ENCODE measurements at regions not wholly inside any gene's neighbourhood (a gene's known extent, or its start where the extent isn't known, plus 50 kb on each side); places are given as distances from the start of the nearest gene placed in this dataset.
A peak's percentile ranks its signal among the peaks of the same experiment; 100 is the strongest.

DNA sequence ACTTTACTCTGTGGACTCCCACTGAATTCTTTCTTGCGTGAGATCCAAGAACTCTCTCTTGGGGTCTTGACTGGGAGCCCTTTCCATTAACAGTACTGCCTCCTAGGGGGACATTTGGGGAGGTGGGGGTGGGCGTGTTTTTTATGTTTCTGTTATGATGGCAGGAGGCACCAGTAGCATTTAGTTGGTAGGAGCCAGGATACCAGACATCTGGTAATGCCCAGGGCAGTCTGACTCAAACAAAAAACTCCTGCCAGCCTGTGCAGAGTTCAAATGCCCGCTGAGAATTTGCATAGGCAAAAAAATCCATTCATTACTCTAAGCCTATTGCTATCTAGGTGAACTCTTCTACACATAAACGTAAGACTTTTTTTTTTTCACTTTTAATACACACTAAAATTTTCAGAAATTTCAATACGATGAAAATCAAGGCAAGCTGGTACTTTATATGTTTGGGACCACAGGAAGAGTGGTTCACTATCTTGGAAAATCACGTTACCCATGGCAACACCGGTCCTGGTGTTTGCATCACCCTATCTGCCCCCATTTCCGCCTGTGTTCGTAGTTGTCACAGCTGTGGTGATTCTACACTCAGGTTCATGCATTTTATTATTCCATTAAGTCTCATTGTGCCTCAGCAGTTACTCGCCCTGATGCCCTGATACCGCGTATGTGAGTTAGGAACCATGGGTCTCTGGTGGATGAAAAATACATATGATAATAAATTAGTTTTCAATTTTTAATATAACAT lies 121.1 kb upstream of the XYLT1 start:
- no peak for DNase-seq (ENCODE audit: low read depth)

- DNase-seq (ENCODE audit: low read depth), result peak; percentile 50
These were observed 120.2 kb upstream of the XYLT1 start for GRCh38 chr16:17590711-17591654.

- no peak for DNase-seq (ENCODE audit: low read depth)
These were observed 119.1 kb upstream of the XYLT1 start for GRCh38 chr16:17589898-17590297.

DNA sequence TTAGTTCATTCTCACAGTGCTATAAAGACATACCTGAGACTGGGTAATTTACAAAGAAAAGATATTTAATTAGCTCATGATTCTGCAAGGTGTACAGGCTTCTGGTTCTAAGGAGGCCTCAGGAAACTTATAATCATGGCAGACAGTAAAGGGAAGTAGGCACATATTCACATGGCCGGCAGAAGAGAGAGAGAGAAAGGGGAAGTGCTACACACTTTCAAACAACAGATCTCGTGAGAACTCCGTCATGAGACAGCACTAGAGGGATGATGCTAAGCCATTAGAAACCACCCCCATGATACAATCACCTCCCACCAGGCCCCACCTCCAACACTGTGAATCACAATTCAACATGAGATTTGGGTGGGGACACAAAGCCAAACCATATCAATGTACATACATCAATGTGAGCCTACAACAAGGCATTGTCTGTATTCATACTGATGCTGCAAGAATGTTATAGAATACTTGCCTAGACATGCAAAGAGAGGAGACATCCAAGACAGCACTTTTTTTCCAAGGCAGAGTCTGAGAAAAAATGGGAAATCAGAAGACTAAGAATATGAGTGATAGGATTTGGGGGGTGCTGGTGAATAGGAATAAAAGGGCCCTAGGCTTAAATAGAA lies 114.8 kb upstream of the XYLT1 start:
- no peak for DNase-seq (ENCODE audit: low read depth)

DNA sequence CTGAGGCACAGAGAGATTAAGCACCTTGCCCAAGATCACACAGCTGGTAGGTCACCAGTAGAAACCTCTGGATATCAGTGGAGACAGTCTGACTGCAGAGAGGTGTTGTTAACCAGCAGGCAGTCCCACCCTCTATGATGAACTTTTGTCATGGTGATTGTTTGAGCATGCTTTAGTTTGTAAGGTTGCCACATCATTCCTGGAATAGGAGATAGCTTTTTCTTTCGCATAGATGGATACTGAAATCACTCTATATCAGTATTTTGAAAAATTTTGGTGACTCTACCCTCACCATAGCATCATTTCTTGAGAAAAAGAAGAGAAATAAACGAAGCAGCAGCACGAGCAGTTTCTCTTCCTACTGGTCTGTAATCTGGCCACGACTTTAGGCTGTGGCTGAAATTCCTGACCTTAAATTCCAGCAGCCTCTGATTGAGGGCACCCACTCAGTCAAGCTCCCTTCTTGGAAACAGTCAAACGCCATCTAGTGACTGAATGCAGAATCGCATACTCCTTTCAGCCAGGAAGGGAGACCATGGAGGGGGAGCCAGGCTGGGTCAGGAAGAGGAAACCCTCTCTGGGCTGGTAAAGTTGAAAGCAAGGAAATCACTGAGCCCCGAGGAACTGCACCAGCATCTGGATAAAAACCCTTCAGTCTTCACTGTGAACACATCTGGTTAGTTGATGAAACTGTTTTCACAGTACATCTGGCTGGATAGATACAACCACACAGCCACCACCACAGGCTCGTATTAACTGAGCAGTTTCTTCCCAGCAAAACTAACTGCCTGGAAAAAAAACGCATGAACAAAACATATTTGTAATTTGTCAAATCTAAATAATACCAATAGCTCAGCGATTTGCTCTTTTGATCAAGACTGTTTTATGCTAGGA lies 108.5 kb upstream of the XYLT1 start:
- peak; percentile 30 for DNase-seq (ENCODE audit: low read depth)

DNA sequence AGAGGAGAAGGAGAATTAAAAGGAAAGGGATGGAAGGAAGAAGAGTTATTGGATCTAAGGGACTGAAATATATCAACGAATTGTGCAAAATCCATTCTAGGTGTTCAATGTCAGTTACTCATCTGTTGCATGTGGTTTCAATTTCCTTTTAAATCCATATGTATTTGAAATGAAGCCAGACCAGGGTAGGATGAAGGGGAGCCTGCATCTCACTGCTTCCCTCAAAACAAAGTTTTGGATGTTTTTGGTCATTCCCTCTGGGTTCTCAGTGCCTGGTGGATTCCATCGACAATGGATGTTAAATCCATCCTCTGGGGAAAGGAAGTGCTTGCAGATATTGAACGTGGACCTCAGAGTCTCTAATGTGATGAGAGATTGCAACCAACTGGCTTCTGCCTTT lies 103.5 kb upstream of the XYLT1 start:
- DNase-seq (ENCODE audit: low read depth), result no peak

DNA sequence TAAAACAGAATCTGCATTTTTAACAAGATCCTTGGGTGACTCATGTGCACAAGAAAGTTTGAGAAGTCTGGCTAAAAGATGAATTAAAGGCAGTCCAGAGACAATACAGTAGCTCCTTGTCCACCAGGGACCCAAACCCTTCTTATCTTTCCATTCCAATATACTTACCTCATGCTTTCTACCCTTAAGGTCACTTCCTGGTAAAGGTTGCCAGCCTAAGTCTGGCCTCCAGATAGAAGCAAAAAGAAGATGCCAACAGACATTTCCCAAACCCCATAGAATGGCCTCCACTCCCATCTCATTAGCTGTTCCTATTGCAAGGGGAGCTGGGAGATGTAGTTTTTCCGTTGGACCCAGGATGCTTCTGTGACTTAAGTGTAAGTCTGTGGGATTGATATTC lies 101.4 kb upstream of the XYLT1 start:
- no peak for DNase-seq (ENCODE audit: low read depth)

GRCh38 chr16:17571499-17572093 lies 100.8 kb upstream of the XYLT1 start:
- DNase-seq (ENCODE audit: low read depth), result no peak

DNA sequence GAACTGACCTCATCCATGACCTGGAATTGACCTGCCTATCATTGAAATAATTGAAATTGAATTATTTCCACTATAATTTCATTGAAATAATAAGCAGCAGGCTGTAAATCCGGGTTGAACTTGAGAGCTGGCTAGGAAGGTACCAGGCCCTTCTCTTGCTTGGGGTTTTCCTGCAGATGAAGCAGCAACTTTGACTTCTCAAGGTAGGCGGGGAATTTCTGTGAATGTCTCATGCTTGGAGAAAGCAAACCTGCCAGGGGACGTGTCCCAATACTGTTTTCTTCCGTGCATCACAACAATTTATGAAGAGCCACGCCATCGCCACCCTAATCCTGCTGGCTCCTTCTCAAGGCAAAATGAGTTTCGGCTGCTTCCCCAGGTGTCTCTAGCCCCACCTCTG lies 97.5 kb upstream of the XYLT1 start:
- no peak for DNase-seq (ENCODE audit: low read depth)

GRCh38 chr16:17567455-17567854 lies 96.7 kb upstream of the XYLT1 start:
- no peak for DNase-seq (ENCODE audit: low read depth)

- no peak for DNase-seq (ENCODE audit: low read depth)
These were observed 96.1 kb upstream of the XYLT1 start for GRCh38 chr16:17566656-17567450.

- DNase-seq (ENCODE audit: low read depth), result no peak
These were observed 95.3 kb upstream of the XYLT1 start for GRCh38 chr16:17566075-17566474.

- no peak for DNase-seq (ENCODE audit: low read depth)
These were observed 94.8 kb upstream of the XYLT1 start for GRCh38 chr16:17565605-17566004.

- DNase-seq (ENCODE audit: low read depth), result no peak
These were observed 94.1 kb upstream of the XYLT1 start for GRCh38 chr16:17564856-17565255.

DNA sequence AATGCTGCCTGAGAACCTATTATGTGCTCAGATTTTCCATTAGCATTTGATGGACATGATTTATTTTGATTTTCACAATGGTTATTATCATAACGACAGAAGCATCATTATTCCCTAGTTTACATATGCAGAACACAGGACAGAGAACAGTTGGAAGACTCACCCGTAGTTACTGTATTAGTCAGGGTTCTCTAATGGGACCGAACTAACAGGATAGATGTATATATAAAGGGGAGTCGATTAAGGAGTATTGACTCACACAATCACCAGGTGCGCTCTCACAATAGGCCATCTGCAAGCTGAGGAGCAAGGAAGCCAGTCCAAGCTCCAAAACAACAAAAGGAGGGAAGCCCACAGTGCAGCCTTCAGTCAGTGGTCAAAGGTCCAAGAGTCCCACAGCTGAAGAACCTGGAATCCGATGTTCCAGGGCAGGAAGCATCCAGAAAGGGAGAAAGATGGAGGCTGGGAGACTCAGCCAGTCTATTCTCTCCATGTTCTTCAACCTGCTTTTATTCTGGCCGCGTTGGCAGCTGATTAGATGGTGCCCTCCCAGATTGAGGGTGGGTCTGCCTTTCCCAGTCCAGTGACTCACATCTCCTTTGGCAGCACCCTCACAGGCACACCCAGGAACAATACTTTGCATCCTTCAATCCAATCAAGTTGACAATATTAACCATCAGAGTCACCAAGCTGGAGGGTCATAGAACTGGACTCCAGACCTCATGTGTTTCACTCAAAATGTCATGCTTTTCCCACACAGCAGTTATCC lies 92.7 kb upstream of the XYLT1 start:
- no peak for DNase-seq (ENCODE audit: low read depth)

DNA sequence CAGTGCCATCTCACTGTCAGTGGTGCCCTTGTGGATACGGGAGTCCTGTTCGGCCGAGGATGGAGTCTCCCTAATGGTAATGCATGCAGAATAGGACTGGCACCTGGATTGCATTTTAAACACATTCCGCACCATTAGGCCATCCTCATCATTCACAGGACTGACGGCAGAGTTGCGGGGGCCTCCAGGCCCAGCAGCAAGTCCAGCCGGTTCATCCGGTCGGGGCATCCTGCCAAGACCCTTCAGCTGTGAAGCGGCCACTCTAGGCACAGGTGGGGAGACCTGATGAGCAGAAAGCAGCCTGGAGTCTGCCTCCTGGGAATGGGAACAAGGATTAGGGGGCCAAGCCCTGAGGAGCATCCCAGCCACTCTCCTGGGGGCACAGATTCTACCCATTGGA lies 90.3 kb upstream of the XYLT1 start:
- no peak for DNase-seq (ENCODE audit: low read depth)

DNA sequence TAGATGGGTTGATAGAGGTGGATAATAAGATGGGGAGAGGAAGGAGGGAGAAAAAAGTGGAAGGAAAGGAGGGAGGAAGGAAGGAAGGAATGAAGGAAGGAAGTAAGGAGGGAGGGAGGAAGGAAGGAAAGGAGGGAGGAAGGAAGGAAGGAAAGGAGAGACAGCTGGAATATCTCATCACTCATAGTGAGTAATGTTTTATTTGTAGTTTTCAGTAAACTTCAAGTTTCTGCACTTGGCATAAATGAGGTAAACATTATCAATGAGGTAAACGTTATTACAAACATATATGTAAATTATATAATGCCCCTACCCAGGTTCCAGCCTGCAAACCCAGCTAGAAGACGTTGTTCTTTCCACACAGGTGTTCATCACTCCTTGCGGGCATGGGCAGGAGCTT lies 89.8 kb upstream of the XYLT1 start:
- DNase-seq (ENCODE audit: low read depth), result no peak

DNA sequence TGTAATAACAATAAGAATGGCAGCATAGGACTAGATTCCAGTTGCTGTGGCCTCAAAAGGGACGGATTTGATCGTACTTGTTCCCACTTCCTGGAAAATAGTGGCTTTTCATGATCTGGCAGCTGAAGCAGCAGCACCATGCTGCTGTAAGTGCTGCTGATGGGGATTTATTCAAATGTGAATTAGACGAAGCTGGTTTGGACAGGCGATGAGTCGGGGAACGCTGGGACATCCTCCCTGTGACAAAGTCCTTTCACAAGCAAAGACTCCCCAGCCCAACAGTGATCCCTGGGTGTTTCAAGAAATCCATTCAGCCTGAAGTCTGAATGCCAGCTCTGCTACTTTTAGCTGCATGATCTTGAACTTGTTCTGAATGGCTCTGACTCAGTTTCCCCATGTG lies 88.6 kb upstream of the XYLT1 start:
- DNase-seq (ENCODE audit: low read depth), result no peak

GRCh38 chr16:17557949-17558348 lies 87.2 kb upstream of the XYLT1 start:
- DNase-seq (ENCODE audit: low read depth), result no peak

- DNase-seq (ENCODE audit: low read depth), result no peak
These were observed 86.7 kb upstream of the XYLT1 start for GRCh38 chr16:17557480-17557879.

Data from activated T-cell treated with anti-CD3 and anti-CD28 coated beads for 48 hours (primary cell).